GM19468 (cell line): ENCODE measurements at regions not wholly inside any gene's neighbourhood (a gene's known extent, or its start where the extent isn't known, plus 50 kb on each side); places are given as distances from the start of the nearest gene placed in this dataset.

Source experiments
- ATAC-seq: cut with Tn5 transposase; IDR thresholded peaks from one replicate; pipeline ENCODE4 v1.9.1; 2021; ENCODE audit warnings: mild to moderate bottlenecking, moderate library complexity, moderate number of reproducible peaks; ENCODE audit not compliant: unreplicated experiment; ENCODE audit errors: extremely low read depth

GRCh38 chr12:28909291-28909690 lies 239.8 kb upstream of the FAR2 start:
- ATAC-seq = no peak

GRCh38 chr12:28925719-28926376 lies 223.2 kb upstream of the FAR2 start:
- ATAC-seq = no peak

- ATAC-seq = no peak
These were observed 218.4 kb upstream of the FAR2 start for GRCh38 chr12:28930704-28931103.

GRCh38 chr12:28933176-28933575 lies 215.9 kb upstream of the FAR2 start:
- no peak for ATAC-seq

- no peak for ATAC-seq
These were observed 215.1 kb upstream of the FAR2 start for GRCh38 chr12:28933864-28934527.

GRCh38 chr12:28936221-28936620 lies 212.9 kb upstream of the FAR2 start:
- no peak for ATAC-seq

GRCh38 chr12:28936711-28937110 lies 212.4 kb upstream of the FAR2 start:
- no peak for ATAC-seq

GRCh38 chr12:28937196-28937595 lies 211.9 kb upstream of the FAR2 start:
- no peak for ATAC-seq

- no peak for ATAC-seq
These were observed 211.0 kb upstream of the FAR2 start for GRCh38 chr12:28938056-28938455.

GRCh38 chr12:28938581-28939235 lies 210.4 kb upstream of the FAR2 start:
- no peak for ATAC-seq

GRCh38 chr12:28939427-28939826 lies 209.7 kb upstream of the FAR2 start:
- ATAC-seq = no peak

- ATAC-seq = no peak
These were observed 207.8 kb upstream of the FAR2 start for GRCh38 chr12:28941248-28941647.

GRCh38 chr12:28946361-28946760 lies 202.7 kb upstream of the FAR2 start:
- no peak for ATAC-seq

GRCh38 chr12:28948685-28949084 lies 200.4 kb upstream of the FAR2 start:
- ATAC-seq = no peak

- ATAC-seq = no peak
These were observed 199.9 kb upstream of the FAR2 start for GRCh38 chr12:28949184-28949583.

GRCh38 chr12:28950049-28950448 lies 199.0 kb upstream of the FAR2 start:
- no peak for ATAC-seq

- no peak for ATAC-seq
These were observed 197.1 kb upstream of the FAR2 start for GRCh38 chr12:28951935-28952334.

GRCh38 chr12:28954333-28954732 lies 194.7 kb upstream of the FAR2 start:
- no peak for ATAC-seq

- ATAC-seq = no peak
These were observed 193.6 kb upstream of the FAR2 start for GRCh38 chr12:28955491-28955890.

GRCh38 chr12:28955931-28956330 lies 193.1 kb upstream of the FAR2 start:
- ATAC-seq = no peak

GRCh38 chr12:28958553-28959195 lies 190.4 kb upstream of the FAR2 start:
- no peak for ATAC-seq
